Endothelial cell (in vitro differentiated cells): ENCODE measurements at regions not wholly inside any gene's neighbourhood (a gene's known extent, or its start where the extent isn't known, plus 50 kb on each side); places are given as distances from the start of the nearest gene placed in this dataset.

Source experiments
- DNase-seq: peaks from one replicate; pipeline ENCODE4 v3.0.0; 2021; ENCODE audit warnings: low spot score
- H3K27ac Mint-ChIP-seq: one replicate; pipeline ENCODE4 v1.8.0; 2021; ENCODE audit warnings: mixed read lengths, inconsistent platforms; ENCODE audit not compliant: unreplicated experiment
- H3K27me3 Mint-ChIP-seq: one replicate; pipeline ENCODE4 v1.8.0; 2021; ENCODE audit warnings: mild to moderate bottlenecking, moderate library complexity, mixed read lengths, inconsistent platforms; ENCODE audit not compliant: unreplicated experiment
- H3K36me3 Mint-ChIP-seq: one replicate; pipeline ENCODE4 v1.8.0; 2021; ENCODE audit warnings: mild to moderate bottlenecking, low read depth, mixed read lengths, inconsistent platforms; ENCODE audit not compliant: unreplicated experiment
- H3K4me1 Mint-ChIP-seq: one replicate; pipeline ENCODE4 v1.8.0; 2021; ENCODE audit warnings: mild to moderate bottlenecking, mixed read lengths, inconsistent platforms; ENCODE audit not compliant: unreplicated experiment
- H3K4me3 Mint-ChIP-seq: one replicate; pipeline ENCODE4 v1.8.0; 2021; ENCODE audit warnings: mild to moderate bottlenecking, mixed read lengths, inconsistent platforms; ENCODE audit not compliant: unreplicated experiment
- H3K9me3 Mint-ChIP-seq: one replicate; pipeline ENCODE4 v1.8.0; 2021; ENCODE audit warnings: mixed read lengths, inconsistent platforms; ENCODE audit not compliant: unreplicated experiment
- CTCF ChIP-seq: fragments of 200-600 bp; sonication (generic); IDR thresholded peaks from one replicate; pipeline ENCODE4 v1.5.0; 2021; ENCODE audit warnings: antibody characterized with exemption; ENCODE audit not compliant: unreplicated experiment

GRCh38 chr6:6746333-6746969 lies 157.9 kb downstream of the LY86 start:
- Mint-ChIP-seq H3K36me3 (no peaks in the 10 kb centered on the region), H3K27ac (no peak overlapping the region), H3K27me3 (peaks cover 2% of the 10 kb centered on the region), H3K4me1 (peaks cover 19% of the 10 kb centered on the region), H3K4me3 (no peak overlapping the region), H3K9me3 (no peaks in the 10 kb centered on the region)
- no peak for DNase-seq
- no peak for TF ChIP-seq CTCF

GRCh38 chr6:6746970-6747338 lies 158.4 kb downstream of the LY86 start:
- Mint-ChIP-seq H3K36me3 (no peaks in the 10 kb centered on the region), H3K4me1 (peaks cover 23% of the 10 kb centered on the region), H3K4me3 (no peak overlapping the region), H3K27ac (no peak overlapping the region), H3K27me3 (peaks cover 2% of the 10 kb centered on the region), H3K9me3 (no peaks in the 10 kb centered on the region)
- no peak for TF ChIP-seq CTCF
- no peak for DNase-seq

- Mint-ChIP-seq H3K4me1 (peaks cover 27% of the 10 kb centered on the region), H3K27me3 (peaks cover 2% of the 10 kb centered on the region), H3K27ac (no peak overlapping the region), H3K4me3 (no peak overlapping the region), H3K9me3 (no peaks in the 10 kb centered on the region), H3K36me3 (no peaks in the 10 kb centered on the region)
- no peak for DNase-seq
- no peak for TF ChIP-seq CTCF
Measured at GRCh38 chr6:6747371-6747770, 158.9 kb downstream of the LY86 start.

- no peaks in the 10 kb centered on the region for H3K36me3 Mint-ChIP-seq
- no peak for DNase-seq
- peaks cover 2% of the 10 kb centered on the region for H3K27me3 Mint-ChIP-seq
- H3K4me1 Mint-ChIP-seq, result peaks cover 33% of the 10 kb centered on the region
- H3K4me3 Mint-ChIP-seq, result no peak overlapping the region
- no peak for TF ChIP-seq CTCF
- no peaks in the 10 kb centered on the region for H3K9me3 Mint-ChIP-seq
- H3K27ac Mint-ChIP-seq, result no peak overlapping the region
Measured at GRCh38 chr6:6748001-6748400, 159.5 kb downstream of the LY86 start.

GRCh38 chr6:6749702-6750491 lies 161.4 kb downstream of the LY86 start:
- H3K36me3 Mint-ChIP-seq, result no peaks in the 10 kb centered on the region
- H3K4me1 Mint-ChIP-seq, result peaks cover 33% of the 10 kb centered on the region
- H3K9me3 Mint-ChIP-seq, result no peaks in the 10 kb centered on the region
- H3K4me3 Mint-ChIP-seq, result no peak overlapping the region
- peaks cover 2% of the 10 kb centered on the region for H3K27me3 Mint-ChIP-seq
- no peak for TF ChIP-seq CTCF
- DNase-seq, result no peak
- H3K27ac Mint-ChIP-seq, result no peak overlapping the region
